GM10266 (cell line): ENCODE measurements at regions not wholly inside any gene's neighbourhood (a gene's known extent, or its start where the extent isn't known, plus 50 kb on each side); places are given as distances from the start of the nearest gene placed in this dataset.

Experiments used
- DNase-seq: peaks from one replicate; pipeline ENCODE4 v3.0.0; 2012; ENCODE audit errors: extremely low spot score
- CTCF ChIP-seq: IDR thresholded peaks from 2 replicates; pipeline ENCODE4 v1.5.1; 2012; ENCODE audit warnings: mild to moderate bottlenecking, low read depth; ENCODE audit not compliant: control insufficient read depth, insufficient read depth; ENCODE audit errors: missing control alignments

DNA sequence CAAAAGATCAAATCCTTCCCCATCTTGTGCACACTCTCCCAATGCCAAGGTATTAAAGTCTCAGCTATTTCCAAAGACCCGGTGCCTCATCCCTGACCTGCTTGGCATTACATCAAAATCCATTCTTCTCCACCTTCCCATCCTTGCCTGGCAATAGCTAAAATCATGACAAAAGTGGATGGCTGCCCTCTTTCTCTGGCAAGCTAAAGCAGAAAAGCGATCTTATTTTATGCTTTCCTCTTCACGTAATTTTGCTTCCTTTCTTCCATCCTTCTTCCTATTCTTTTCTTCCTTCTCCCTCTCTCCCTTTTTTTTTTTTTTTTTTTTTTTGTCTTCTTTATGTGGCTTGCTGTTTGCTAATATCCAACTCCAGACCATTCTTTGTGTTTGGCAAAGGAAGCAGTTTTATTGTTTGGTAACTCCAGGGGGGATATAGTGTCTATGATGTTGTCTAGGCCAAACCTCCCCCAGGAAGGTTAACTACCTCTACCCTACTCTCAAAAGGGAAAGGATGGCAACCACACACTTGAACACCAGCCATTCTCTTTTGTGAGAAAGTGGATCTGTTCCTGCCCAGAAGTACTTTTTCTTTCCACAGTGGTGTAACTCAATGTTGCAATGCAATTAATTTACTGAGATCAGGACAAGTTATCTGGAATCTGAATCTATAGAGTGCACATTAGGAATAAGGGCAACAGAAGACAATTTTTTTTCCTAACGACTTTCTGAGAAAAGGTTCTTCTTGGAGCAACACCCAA, 120.9 kb upstream of the TMEM161B start:
- DNase-seq: no peak
- TF ChIP-seq CTCF: no peak

- DNase-seq: no peak
- TF ChIP-seq CTCF: no peak
These were observed 120.1 kb upstream of the TMEM161B start for GRCh38 chr5:88388476-88389337.

GRCh38 chr5:88384886-88385285, 116.2 kb upstream of the TMEM161B start:
- TF ChIP-seq CTCF: no peak
- no peak for DNase-seq

- no peak for DNase-seq
- no peak for TF ChIP-seq CTCF
These were observed 111.7 kb upstream of the TMEM161B start for GRCh38 chr5:88380332-88380731.

GRCh38 chr5:88377705-88378656, 109.3 kb upstream of the TMEM161B start:
- no peak for DNase-seq

DNA sequence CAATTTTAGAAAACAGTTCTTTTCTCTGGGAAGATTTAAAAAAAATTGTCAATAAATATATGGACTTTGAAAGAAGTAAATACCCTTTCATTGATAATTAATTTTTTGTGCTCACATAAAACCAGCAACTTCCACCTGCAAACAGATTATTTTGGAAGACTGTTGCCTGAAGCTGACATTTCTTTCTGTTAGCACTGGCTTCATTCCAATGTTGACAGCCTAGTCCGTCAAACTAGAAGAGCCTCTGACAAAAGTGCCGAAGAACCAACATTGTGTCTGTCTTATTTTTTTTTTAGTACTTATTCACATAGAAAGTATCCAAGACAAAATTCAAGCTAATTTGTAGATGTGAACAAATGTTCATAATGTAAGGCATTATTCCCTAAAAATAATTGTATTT, 108.6 kb upstream of the TMEM161B start:
- no peak for DNase-seq
- no peak for TF ChIP-seq CTCF

More at GRCh38 chr5:88377705-88378656, 109.3 kb upstream of the TMEM161B start:
- no peak for TF ChIP-seq CTCF
